Rectal smooth muscle tissue (tissue), 1 donor: ENCODE measurements at regions not wholly inside any gene's neighbourhood (a gene's known extent, or its start where the extent isn't known, plus 50 kb on each side); places are given as distances from the start of the nearest gene placed in this dataset.
"Not testable (repeated sequence)": the region's sequence is repeated elsewhere in the genome, so short reads cannot be mapped to it uniquely, and the experiment has no call there.

Source experiments
- H3K27ac ChIP-seq: one replicate; pipeline ENCODE4 v1.7.0; 2013; ENCODE audit warnings: low read depth, low read length, inconsistent platforms
- H3K27me3 ChIP-seq: one replicate; pipeline ENCODE4 v1.7.0; 2013; ENCODE audit warnings: low read length; ENCODE audit not compliant: control insufficient read depth, insufficient read depth
- H3K36me3 ChIP-seq: one replicate; pipeline ENCODE4 v1.7.0; 2013; ENCODE audit warnings: low read length; ENCODE audit not compliant: control insufficient read depth, insufficient read depth
- H3K4me1 ChIP-seq: one replicate; pipeline ENCODE4 v1.7.0; 2013; ENCODE audit warnings: low read length; ENCODE audit not compliant: control insufficient read depth, insufficient read depth
- H3K4me3 ChIP-seq: one replicate; pipeline ENCODE4 v1.7.0; 2013; ENCODE audit warnings: low read length
- H3K9ac ChIP-seq: one replicate; pipeline ENCODE4 v1.7.0; 2013; ENCODE audit warnings: low read length

DNA sequence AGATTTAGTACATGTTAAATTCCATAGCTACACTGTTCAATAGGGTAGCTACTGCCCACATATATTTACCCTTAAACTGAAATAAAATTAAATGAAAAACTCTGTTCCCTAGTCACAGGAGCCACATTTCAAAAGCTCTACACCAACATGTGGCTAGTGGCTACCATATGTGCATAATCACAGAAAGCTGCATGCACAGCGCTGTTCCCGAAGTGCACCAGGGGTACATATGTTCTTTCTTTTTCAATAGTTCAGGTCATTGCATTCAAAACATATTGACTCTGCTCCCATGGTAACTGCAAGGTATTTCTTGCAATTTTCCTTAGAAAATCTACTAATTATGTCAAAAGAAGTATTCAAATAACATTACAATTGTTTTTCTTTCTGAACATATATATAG, 591.2 kb downstream of the PDHA2 start:
- Histone ChIP-seq H3K36me3 (no peaks in the 10 kb centered on the region), H3K27me3 (no peaks in the 10 kb centered on the region), H3K4me1 (no peaks in the 10 kb centered on the region), H3K27ac (no peak overlapping the region), H3K4me3 (no peak overlapping the region), H3K9ac (no peak overlapping the region)

DNA sequence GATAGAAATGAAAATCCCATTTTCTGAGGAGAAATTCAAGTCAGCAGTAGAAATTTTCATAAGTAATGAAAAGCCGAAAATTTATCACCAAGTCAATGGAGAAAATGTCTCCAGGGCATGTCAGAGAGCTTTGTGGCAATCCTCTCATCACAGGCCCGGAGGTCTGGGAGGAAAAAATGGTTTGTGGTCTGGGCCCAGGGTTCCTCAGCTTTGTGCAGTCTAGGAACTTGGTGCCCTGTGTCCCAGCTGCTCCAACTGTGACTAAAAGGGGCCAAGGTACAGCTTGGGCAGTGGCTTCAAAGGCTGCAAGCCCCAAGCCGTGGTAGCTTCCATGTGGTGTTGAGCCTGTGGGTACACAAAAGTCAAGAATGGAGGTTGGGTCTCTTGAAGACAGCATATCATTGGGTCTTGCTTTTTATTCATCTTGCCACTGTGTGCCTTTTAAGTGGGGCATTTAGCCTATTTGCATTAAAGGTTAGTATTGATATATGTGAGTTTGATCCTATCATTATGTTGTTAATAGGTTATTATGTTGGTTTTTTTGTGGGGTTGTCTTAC, 608.5 kb downstream of the PDHA2 start:
- no peak overlapping the region for H3K27ac ChIP-seq
- H3K4me3 ChIP-seq, result no peak overlapping the region
- H3K9ac ChIP-seq, result no peak overlapping the region
- H3K27me3 ChIP-seq, result no peaks in the 10 kb centered on the region
- no peaks in the 10 kb centered on the region for H3K4me1 ChIP-seq
- H3K36me3 ChIP-seq, result no peaks in the 10 kb centered on the region

DNA sequence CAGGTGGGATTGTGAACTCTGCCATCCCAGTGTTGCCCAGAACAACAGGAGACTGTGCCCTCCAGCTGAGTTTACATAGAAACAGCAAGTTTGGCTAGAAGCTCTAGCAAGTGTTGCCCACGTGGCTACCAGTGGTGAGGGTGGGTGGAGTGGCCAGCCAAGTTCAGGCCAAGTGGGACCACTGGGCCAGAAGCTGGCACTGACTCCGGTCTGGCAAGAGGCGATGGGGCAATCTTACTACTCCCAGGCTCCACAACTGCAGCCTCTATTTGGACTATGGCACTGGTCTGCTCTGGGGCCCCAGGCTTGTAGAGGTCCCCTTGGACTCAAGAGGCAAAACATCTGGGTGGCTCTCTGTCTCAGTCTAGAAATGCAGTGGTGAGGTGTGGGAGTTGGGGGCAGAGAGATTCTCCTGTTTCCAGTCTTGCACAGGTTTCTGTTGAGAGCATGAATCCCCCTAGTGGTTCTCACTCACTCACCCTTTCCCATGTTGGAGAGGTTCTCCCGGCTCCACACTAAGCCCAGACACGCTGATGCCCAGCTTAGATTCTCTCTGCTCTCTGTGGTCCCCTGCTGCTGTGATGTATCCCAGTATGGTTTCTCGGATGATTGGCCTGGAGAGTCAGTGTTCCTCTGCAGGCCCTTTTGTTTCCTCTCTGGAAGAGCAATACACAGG, 615.3 kb downstream of the PDHA2 start:
- Histone ChIP-seq H3K36me3 (no peaks in the 10 kb centered on the region), H3K27ac (no peak overlapping the region), H3K9ac (no peak overlapping the region), H3K4me1 (no peaks in the 10 kb centered on the region), H3K27me3 (no peaks in the 10 kb centered on the region), H3K4me3 (no peak overlapping the region)

DNA sequence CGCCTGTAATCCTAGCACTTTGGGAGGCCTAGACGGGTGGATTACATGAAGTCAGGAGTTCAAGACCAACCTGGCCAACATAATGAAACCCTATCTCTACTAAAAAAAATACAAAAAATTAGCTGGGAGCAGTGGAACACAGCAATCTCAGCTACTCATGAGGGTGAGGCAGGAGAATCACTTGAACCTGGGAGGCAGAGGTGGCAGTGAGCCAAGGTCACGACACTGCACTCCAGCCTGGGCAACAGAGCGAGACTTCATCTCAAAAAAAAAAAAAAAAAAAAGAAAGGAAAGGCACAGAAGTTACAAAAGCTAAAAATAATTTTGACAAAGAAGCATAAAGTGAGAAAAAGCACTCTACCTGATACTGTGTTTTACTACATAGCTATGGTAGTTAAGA, 618.1 kb downstream of the PDHA2 start:
- not testable (repeated sequence) for H3K27ac ChIP-seq, H3K27me3 ChIP-seq, H3K36me3 ChIP-seq, H3K4me3 ChIP-seq, H3K4me1 ChIP-seq, H3K9ac ChIP-seq

DNA sequence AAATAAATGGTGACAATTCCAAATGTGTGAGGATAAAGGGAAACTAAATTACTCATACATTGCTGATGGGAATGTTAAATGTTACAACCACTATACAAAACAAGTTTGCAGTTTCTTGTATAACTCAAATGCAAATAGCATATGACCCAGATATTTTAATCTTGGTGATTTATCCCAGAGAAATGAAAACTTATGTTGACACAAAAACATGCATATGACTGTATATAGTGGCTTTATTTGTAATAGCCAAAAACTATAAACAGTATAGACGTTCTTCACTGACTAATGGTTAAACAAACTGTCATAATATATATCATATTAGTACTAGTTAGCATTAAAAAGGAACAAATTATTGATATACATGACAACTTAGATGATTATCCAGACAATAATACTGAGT, 619.2 kb downstream of the PDHA2 start:
- no peaks in the 10 kb centered on the region for H3K4me1 ChIP-seq
- H3K36me3 ChIP-seq, result no peaks in the 10 kb centered on the region
- H3K4me3 ChIP-seq, result no peak overlapping the region
- no peak overlapping the region for H3K27ac ChIP-seq
- H3K27me3 ChIP-seq, result no peaks in the 10 kb centered on the region
- H3K9ac ChIP-seq, result no peak overlapping the region

DNA sequence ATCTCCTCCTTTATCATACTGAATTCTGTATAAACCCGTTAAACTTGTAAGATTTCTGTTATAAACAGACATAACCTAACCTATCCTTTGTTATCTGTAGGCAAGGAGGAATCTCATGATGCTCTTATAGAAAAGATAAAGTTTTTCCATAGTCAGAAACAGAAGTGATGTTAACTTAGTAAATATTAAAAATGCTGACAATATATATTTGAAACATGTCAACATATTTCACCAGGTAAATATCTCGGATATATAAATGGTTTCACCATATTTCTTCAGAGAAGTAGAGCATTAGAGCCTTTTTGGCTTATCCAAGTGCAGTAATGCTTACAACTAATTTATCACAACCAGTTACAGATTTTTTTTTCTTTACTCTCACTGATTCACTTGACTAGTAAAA, 625.9 kb downstream of the PDHA2 start:
- H3K36me3 ChIP-seq, result no peaks in the 10 kb centered on the region
- no peaks in the 10 kb centered on the region for H3K4me1 ChIP-seq
- no peak overlapping the region for H3K4me3 ChIP-seq
- H3K9ac ChIP-seq, result no peak overlapping the region
- H3K27me3 ChIP-seq, result no peaks in the 10 kb centered on the region
- no peak overlapping the region for H3K27ac ChIP-seq

DNA sequence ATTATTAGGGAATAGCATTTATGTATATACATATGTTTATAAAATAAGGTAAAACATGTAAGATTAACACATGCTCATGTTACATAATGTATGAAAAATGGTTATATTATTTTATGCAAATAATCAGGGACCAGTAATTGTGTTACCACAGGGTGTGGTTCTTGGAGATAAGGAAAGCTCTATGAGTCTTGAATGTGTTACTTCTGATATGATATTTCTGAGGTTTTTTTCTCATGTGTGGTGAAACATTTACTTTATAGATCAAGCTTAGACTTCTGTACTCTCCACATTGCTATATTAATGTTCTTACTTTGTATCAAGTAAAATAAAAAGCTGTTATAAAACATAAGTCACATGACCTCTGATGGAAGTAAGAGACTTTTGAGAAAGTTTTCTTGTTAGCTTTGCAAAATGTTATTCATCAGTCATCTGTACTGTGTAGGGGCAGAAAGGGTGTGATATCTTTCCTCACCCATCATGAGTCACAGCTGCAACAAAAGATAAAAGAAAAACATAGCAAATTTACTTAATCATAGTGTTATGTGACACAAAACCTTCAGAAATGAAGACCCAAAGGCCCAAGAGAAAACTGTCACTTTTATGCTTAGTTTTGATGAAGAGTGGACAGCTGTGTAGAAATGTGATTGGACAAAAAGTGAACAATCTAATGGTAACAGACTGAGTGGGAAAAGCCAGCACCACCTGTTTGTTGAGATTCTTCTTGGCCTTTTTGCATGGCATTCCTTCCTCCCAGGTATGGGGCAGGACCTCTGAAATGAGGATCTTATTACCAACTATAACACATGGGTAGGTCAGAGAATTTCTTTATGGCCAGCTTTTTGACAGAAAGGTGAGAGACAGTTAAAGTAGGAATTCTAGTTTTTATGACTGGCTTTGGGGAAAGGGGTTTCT, 632.3 kb downstream of the PDHA2 start:
- Histone ChIP-seq H3K27me3 (no peaks in the 10 kb centered on the region), H3K27ac (no peak overlapping the region), H3K9ac (no peak overlapping the region), H3K4me3 (no peak overlapping the region), H3K4me1 (no peaks in the 10 kb centered on the region), H3K36me3 (no peaks in the 10 kb centered on the region)

DNA sequence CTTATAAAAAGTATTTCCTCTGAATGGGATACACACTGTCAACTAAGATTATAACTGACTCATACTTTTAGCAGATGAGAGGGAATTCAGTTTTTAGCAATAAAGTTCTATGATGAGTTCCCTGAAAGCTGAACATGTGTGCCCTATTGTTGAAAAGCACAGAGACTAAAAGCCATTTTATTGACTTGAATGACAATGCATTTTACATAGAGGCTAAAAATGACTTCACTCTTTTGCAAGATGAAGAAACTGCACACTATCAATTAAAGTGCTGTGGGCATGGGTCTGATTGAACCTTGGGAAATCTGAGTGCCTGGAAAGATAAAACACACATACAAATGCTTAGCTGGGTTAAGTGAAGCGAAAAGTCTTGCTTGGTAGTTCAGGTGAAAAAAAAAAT, 633.4 kb downstream of the PDHA2 start:
- Histone ChIP-seq H3K27me3 (no peaks in the 10 kb centered on the region), H3K27ac (no peak overlapping the region), H3K9ac (no peak overlapping the region), H3K4me3 (no peak overlapping the region), H3K4me1 (no peaks in the 10 kb centered on the region), H3K36me3 (no peaks in the 10 kb centered on the region)

DNA sequence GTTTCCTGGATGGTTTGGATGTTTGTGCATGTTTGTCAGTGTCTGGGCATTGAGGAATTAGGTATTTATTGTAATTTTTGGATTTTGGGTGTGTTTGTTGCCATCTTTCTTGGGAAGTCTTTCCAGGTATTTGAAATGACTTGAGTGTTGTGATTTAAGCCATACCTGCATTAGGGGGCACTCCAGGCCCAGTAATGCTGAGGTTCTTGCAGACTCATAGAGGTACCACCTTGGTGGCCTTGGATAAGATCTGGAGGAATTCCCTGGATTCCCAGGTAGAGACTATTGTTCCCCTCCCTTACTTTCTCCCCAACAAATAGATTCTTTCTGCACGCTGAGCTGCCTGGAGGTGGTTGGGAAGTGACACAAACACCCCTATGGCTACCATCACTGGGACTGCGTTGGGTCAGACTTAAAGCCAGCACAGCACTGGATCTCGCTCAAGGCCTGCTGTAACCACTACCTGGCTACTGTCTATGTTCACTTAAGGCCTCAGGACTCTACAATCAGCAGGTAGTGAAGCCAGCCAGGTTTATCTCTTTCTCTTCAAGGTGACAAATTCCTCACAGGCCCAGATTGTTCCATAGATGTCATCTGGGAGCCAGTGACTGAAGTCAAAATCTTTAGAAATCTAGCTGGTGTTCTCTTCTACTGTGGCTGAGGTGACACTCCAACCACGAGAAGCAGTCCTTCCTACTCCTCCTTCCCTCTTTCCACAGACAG, 643.6 kb downstream of the PDHA2 start:
- Histone ChIP-seq H3K4me3 (no peak overlapping the region), H3K36me3 (no peaks in the 10 kb centered on the region), H3K27ac (no peak overlapping the region), H3K9ac (no peak overlapping the region), H3K4me1 (no peaks in the 10 kb centered on the region), H3K27me3 (no peaks in the 10 kb centered on the region)

DNA sequence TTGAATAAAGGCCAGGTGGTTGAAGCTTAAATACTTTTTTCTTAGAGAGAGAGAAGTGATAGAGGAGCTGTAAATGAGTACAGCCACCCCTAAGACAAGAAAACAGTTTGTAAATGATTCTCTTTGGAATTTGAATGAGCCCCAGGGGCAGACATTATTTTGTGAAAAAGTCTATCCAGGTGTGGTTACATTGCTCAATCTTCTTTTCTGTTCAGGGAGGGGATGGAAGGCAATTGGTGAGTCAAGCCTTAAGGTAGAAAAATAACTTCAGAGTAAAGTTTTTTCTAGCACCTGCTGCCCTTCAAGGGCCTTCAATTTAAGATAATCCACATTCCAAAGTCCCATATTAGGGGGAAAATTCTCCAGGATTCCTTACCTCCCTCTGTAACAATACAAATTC, 646.7 kb downstream of the PDHA2 start:
- Histone ChIP-seq H3K27me3 (no peaks in the 10 kb centered on the region), H3K9ac (no peak overlapping the region), H3K4me1 (no peaks in the 10 kb centered on the region), H3K36me3 (no peaks in the 10 kb centered on the region), H3K27ac (no peak overlapping the region), H3K4me3 (no peak overlapping the region)

DNA sequence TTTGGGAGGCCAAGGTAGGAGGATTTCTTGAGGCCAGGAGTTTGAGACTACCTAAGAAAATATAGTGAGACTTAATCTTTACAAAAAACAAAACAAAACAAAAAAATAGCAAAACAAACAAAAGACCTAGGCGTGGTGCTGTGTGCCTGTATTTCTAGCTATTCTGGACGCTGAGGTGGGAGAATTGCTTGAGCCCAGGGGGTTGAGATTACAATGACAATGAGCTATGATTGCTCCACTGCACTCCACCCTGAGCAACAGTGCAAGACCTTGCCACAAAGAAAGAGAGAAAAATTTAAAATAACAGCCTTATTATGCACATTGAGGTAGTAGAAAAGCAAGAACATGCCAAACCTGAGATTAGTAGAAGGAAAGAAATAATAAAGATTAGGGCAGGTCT, 657.7 kb downstream of the PDHA2 start:
- no peak overlapping the region for H3K4me3 ChIP-seq
- H3K9ac ChIP-seq, result no peak overlapping the region
- no peaks in the 10 kb centered on the region for H3K27me3 ChIP-seq
- no peak overlapping the region for H3K27ac ChIP-seq
- H3K36me3 ChIP-seq, result no peaks in the 10 kb centered on the region
- H3K4me1 ChIP-seq, result no peaks in the 10 kb centered on the region

DNA sequence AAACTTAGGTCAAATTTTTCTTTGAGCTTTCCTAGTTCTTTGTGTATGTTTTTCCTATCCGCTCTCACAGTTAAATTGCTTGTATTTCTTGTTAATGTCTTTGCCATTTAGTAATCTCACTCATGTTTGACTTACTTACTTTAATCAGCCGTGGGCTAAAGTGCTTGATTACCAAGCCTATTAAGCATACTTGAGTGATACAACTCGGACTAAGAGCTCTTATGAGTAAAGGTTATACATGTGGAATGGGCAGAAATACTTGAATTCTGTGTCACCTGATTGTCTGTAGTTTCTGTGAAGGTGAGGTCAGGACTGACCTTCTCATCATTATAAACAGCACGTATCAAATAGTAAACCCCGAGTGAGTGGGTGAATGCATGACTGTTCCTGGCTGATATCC, 664.5 kb downstream of the PDHA2 start:
- H3K27me3 ChIP-seq, result no peaks in the 10 kb centered on the region
- H3K27ac ChIP-seq, result no peak overlapping the region
- no peak overlapping the region for H3K9ac ChIP-seq
- no peaks in the 10 kb centered on the region for H3K36me3 ChIP-seq
- H3K4me3 ChIP-seq, result no peak overlapping the region
- H3K4me1 ChIP-seq, result no peaks in the 10 kb centered on the region
